A549 (cell line): ENCODE measurements at regions not wholly inside any gene's neighbourhood (a gene's known extent, or its start where the extent isn't known, plus 50 kb on each side); places are given as distances from the start of the nearest gene placed in this dataset.

ENCODE experiments used
- ATAC-seq, 2 experiments: fragments of 200-7000 bp in 1 of 2; fragments of >200 bp in 1 of 2; cut with Nextera tagmentation in 1 of 2; cut with Tn5 transposase in 1 of 2; 3 replicates each; pipeline versions ENCODE4 v1.8.0 to v1.9.1; 2018 to 2020; ENCODE audit warnings: mild to moderate bottlenecking in 1 of 2, moderate library complexity in 1 of 2
- CTCF ChIA-PET: fragments of 300-600 bp; sonication (Branson Sonifier 250); formaldehyde crosslinking; extraction: SDS; loops from one replicate; lab custom pipeline; 2021; ENCODE audit warnings: antibody characterized with exemption, inconsistent platforms; lab: Yijun Ruan, JAX
- POLR2A ChIA-PET: fragments of 350-600 bp; formaldehyde crosslinking; extraction: SDS; loops from one replicate; lab custom pipeline; 2021; ENCODE audit warnings: antibody characterized with exemption, inconsistent platforms; lab: Yijun Ruan, JAX
- DNase-seq, 2 experiments: peaks; one replicate each; pipeline versions ENCODE4 v3.0.0 to v3.0.0-alpha.2; 2011 to 2016; ENCODE audit warnings: low read depth in 1 of 2, low spot score in 1 of 2
- FAIRE-seq: peaks from 2 replicates; lab custom pipeline; 2011; peaks lifted over from hg19 to GRCh38; lab: Jason Lieb, UNC
- H3K27ac ChIP-seq, 2 experiments: fragments of >200 bp; sonication (Bioruptor Twin); formaldehyde crosslinking; 3 replicates each; pipeline ENCODE4 v1.5.1; 2016 to 2017
- H3K4me1 ChIP-seq: fragments of >200 bp; sonication (Bioruptor Twin); formaldehyde crosslinking; 3 replicates; pipeline ENCODE4 v1.6.1; 2016
- H3K4me2 ChIP-seq: fragments of >200 bp; sonication (Bioruptor Twin); formaldehyde crosslinking; 3 replicates; pipeline ENCODE4 v1.6.1; 2016
- H3K4me3 ChIP-seq: fragments of >200 bp; sonication (Bioruptor Twin); formaldehyde crosslinking; 3 replicates; pipeline ENCODE4 v1.5.1; 2016
- H3K9me3 ChIP-seq: fragments of >200 bp; sonication (Bioruptor Twin); formaldehyde crosslinking; 3 replicates; pipeline ENCODE4 v1.6.1; 2016
- CBX8 ChIP-seq: fragments of 200-600 bp; sonication (generic); IDR thresholded peaks from 2 replicates; pipeline ENCODE4 v1.6.1; 2016
- CHD2 ChIP-seq: fragments of 150-350 bp; IDR thresholded peaks from 2 replicates; pipeline ENCODE4 v1.6.1; 2014; ENCODE audit warnings: low read length; ENCODE audit not compliant: partially characterized antibody
- EHF ChIP-seq: fragments of 250-450 bp; sonication (Bioruptor Pico); IDR thresholded peaks from 2 replicates; pipeline ENCODE4 v1.5.0; 2020; ENCODE audit warnings: mild to moderate bottlenecking
- ESRRA ChIP-seq: fragments of 150-350 bp; IDR thresholded peaks from 2 replicates; pipeline ENCODE4 v1.6.1; 2014; ENCODE audit warnings: mild to moderate bottlenecking, low read length, borderline replicate concordance
- FOSL2 ChIP-seq, 2 experiments: fragments of 450-650 bp in 1 of 2; fragments of >200 bp in 1 of 2; sonication (Bioruptor Twin) in 1 of 2; formaldehyde crosslinking; IDR thresholded peaks; 2 replicates each; pipeline versions ENCODE4 v1.5.0 to v1.6.1; 2016 to 2020; ENCODE audit warnings: mild to moderate bottlenecking in 1 of 2, moderate library complexity in 1 of 2
- FOXS1 ChIP-seq: fragments of 250-450 bp; sonication (Bioruptor Pico); IDR thresholded peaks from 2 replicates; pipeline ENCODE4 v1.5.0; 2020; ENCODE audit warnings: mild to moderate bottlenecking, moderate library complexity
- HDAC2 ChIP-seq: fragments of 200-600 bp; sonication (generic); IDR thresholded peaks from 2 replicates; pipeline ENCODE4 v1.6.1; 2016
- HEYL ChIP-seq: fragments of 250-450 bp; sonication (Bioruptor Pico); IDR thresholded peaks from 2 replicates; pipeline ENCODE4 v1.8.0; 2021; ENCODE audit warnings: mild to moderate bottlenecking, moderate library complexity
- KDM5A ChIP-seq: fragments of 200-600 bp; sonication (generic); IDR thresholded peaks from 2 replicates; pipeline ENCODE4 v1.6.1; 2016; ENCODE audit warnings: antibody characterized with exemption, mild to moderate bottlenecking
- MAZ ChIP-seq: fragments of 150-350 bp; IDR thresholded peaks from 2 replicates; pipeline ENCODE4 v1.6.1; 2014; ENCODE audit warnings: antibody characterized with exemption, low read depth, low read length, borderline replicate concordance
- NFE2L2 ChIP-seq: fragments of 150-350 bp; conservative IDR thresholded peaks from 2 replicates; pipeline ENCODE4 v1.6.1; 2014; ENCODE audit warnings: low read length
- NPAS2 ChIP-seq: fragments of 250-450 bp; sonication (Bioruptor Pico); IDR thresholded peaks from 2 replicates; pipeline ENCODE4 v1.8.0; 2022; ENCODE audit warnings: mild to moderate bottlenecking, moderate library complexity, borderline replicate concordance
- NR3C1 ChIP-seq: fragments of >200 bp; sonication (Bioruptor Twin); formaldehyde crosslinking; IDR thresholded peaks from 3 replicates; pipeline ENCODE4 v1.6.1; 2017
- PHF8 ChIP-seq: fragments of 200-600 bp; sonication (generic); IDR thresholded peaks from 2 replicates; pipeline ENCODE4 v1.6.1; 2016; ENCODE audit warnings: low read depth, mild to moderate bottlenecking, antibody characterized with exemption, moderate library complexity, borderline replicate concordance
- RAD21 ChIP-seq, 2 experiments: fragments of >200 bp in 1 of 2; sonication (Bioruptor Twin) in 1 of 2; formaldehyde crosslinking in 1 of 2; IDR thresholded peaks in 1 of 2; conservative IDR thresholded peaks in 1 of 2; 2 replicates in 1 of 2; 3 replicates in 1 of 2; pipeline ENCODE4 v1.6.1; 2012 to 2018; ENCODE audit warnings: inconsistent platforms in 1 of 2
- RARB ChIP-seq: fragments of 250-450 bp; sonication (Bioruptor Pico); IDR thresholded peaks from 2 replicates; pipeline ENCODE4 v1.8.0; 2021; ENCODE audit warnings: mild to moderate bottlenecking, moderate library complexity
- RFX5 ChIP-seq: fragments of 450-650 bp; IDR thresholded peaks from 2 replicates; pipeline ENCODE4 v1.7.1; 2014; ENCODE audit warnings: antibody characterized with exemption, mild to moderate bottlenecking, moderate library complexity
- RNF2 ChIP-seq: fragments of 200-600 bp; sonication (generic); IDR thresholded peaks from 2 replicates; pipeline ENCODE4 v1.6.1; 2016; ENCODE audit warnings: low read depth, mild to moderate bottlenecking, antibody characterized with exemption, moderate library complexity, borderline replicate concordance
- ZFP36 ChIP-seq: fragments of 450-650 bp; IDR thresholded peaks from 2 replicates; pipeline ENCODE4 v1.6.1; 2014; ENCODE audit warnings: borderline replicate concordance; ENCODE audit not compliant: partially characterized antibody
- ZNF302 ChIP-seq: fragments of 250-450 bp; sonication (Bioruptor Pico); IDR thresholded peaks from 2 replicates; pipeline ENCODE4 v1.9.0; 2021; ENCODE audit warnings: inconsistent platforms, mild to moderate bottlenecking, moderate library complexity
- WGBS: methylation state at CpG from one replicate; pipeline ENCODE4 v1.1.6; 2017; ENCODE audit errors: missing lambda C conversion rate; 5-methylcytosine and 5-hydroxymethylcytosine counted together
- TF ChIP-seq, protein P1 (sequence below): fragments of >200 bp; sonication (Bioruptor Twin); formaldehyde crosslinking; IDR thresholded peaks from 3 replicates; pipeline ENCODE4 v1.5.1; 2016
- TF ChIP-seq, protein P2 (sequence below): IDR thresholded peaks from 2 replicates; pipeline ENCODE4 v1.6.1; 2012

DNA sequence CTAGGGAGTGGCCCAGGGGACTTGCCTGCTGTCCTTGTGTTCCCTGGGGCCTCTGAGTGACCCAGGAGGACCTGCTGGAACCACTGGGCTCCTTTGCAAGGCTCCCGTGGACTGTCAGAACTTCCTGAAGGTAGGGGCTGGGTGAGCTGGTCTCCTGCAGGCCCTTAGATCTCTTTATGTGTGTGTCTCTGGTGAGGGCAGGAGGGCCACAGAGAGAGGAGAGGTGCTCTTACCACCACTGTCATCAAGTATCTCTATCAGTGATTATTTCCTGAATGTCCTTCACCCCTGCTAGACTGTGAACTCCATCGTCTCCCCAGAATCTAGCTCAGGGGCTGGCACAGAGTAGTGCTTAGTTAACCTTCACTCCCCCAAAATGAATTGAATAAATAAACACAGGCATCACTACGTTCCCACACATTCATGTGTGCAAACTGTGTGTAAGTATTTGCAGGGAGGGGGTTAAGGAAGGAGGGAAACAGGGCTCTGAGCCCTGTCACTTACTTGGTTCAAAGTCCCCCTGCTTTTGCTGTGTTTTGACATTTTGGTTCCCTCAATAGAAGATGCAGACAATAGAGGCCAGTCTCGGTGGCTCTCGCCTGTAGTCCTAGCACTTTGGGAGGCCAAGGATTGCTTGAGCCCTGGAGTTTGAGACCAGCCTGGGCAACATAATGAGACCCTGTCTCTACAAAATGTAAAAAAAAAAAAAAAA, 100.8 kb upstream of the HAAO start (continued):
- no peak for TF ChIP-seq RFX5
- TF ChIP-seq CBX8: no peak
- TF ChIP-seq RNF2: no peak
- no peak for TF ChIP-seq FOSL2 (IDR thresholded peaks at IDR 0.05)
- TF ChIP-seq FOSL2 (CRISPR knock-in tag; IDR thresholded peaks at IDR 0.05): no peak
- no peak for TF ChIP-seq NR3C1
- TF ChIP-seq, protein P1, sequence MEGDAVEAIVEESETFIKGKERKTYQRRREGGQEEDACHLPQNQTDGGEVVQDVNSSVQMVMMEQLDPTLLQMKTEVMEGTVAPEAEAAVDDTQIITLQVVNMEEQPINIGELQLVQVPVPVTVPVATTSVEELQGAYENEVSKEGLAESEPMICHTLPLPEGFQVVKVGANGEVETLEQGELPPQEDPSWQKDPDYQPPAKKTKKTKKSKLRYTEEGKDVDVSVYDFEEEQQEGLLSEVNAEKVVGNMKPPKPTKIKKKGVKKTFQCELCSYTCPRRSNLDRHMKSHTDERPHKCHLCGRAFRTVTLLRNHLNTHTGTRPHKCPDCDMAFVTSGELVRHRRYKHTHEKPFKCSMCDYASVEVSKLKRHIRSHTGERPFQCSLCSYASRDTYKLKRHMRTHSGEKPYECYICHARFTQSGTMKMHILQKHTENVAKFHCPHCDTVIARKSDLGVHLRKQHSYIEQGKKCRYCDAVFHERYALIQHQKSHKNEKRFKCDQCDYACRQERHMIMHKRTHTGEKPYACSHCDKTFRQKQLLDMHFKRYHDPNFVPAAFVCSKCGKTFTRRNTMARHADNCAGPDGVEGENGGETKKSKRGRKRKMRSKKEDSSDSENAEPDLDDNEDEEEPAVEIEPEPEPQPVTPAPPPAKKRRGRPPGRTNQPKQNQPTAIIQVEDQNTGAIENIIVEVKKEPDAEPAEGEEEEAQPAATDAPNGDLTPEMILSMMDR: no peak
- TF ChIP-seq NFE2L2: no peak
- TF ChIP-seq NPAS2: no peak

DNA sequence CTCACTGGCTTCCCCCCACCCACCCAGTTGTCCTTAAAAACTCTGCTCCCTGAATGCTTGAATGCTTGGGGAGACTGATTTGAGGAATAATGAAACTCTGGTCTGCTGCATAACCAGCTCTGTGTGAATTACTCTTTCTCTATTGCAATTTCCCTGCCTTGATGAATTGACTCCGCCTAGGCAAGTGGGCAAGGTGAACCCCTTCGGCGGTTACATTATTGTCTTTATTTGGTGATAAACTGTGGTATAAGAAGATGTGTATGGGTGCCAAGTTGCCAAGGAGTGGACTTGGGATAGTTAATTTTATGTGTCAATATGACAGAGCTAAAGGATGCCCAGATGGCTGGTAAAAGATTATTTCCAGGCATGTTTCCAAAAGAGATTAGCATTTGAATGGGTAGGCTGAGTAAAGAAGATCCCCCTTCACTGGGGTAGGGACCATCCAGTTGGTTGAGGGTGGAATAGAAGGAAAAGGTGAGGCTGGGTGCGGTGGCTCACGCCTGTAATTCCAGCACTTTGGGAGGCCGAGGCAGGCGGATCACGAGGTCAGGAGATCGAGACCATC, 98.5 kb upstream of the HAAO start:
- H3K4me1 ChIP-seq: peaks cover under 1% of the 10 kb centered on the region
- H3K4me2 ChIP-seq: no peak overlapping the region
- CTCF ChIA-PET: interaction anchor here (1.4 to 1.5 kb wide), 2 partner anchors 11 to 32 kb away, joined by 3 to 6 read pairs; no protein-coding TSS in a partner anchor
- POLR2A ChIA-PET: no interaction called here
- no peak overlapping the region for H3K4me3 ChIP-seq
- ATAC-seq (no peak), FAIRE-seq (no peak), DNase-seq (no peak)
- H3K27ac ChIP-seq: no peak overlapping the region
- TF ChIP-seq FOXS1 (CRISPR knock-in tag) (no peak), KDM5A (no peak), ESRRA (no peak), CHD2 (no peak), HEYL (CRISPR knock-in tag) (no peak), EHF (no peak), MAZ (no peak), ZNF302 (CRISPR knock-in tag) (no peak), HDAC2 (no peak)
- TF ChIP-seq, protein P2, sequence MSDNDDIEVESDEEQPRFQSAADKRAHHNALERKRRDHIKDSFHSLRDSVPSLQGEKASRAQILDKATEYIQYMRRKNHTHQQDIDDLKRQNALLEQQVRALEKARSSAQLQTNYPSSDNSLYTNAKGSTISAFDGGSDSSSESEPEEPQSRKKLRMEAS: no peak
- TF ChIP-seq, protein P1: no peak
- H3K9me3 ChIP-seq: peaks cover 19% of the 10 kb centered on the region; the same call in 2 of the 3 replicates
- WGBS: 89% methylated on average over 9 of the region's 9 CpGs

DNA sequence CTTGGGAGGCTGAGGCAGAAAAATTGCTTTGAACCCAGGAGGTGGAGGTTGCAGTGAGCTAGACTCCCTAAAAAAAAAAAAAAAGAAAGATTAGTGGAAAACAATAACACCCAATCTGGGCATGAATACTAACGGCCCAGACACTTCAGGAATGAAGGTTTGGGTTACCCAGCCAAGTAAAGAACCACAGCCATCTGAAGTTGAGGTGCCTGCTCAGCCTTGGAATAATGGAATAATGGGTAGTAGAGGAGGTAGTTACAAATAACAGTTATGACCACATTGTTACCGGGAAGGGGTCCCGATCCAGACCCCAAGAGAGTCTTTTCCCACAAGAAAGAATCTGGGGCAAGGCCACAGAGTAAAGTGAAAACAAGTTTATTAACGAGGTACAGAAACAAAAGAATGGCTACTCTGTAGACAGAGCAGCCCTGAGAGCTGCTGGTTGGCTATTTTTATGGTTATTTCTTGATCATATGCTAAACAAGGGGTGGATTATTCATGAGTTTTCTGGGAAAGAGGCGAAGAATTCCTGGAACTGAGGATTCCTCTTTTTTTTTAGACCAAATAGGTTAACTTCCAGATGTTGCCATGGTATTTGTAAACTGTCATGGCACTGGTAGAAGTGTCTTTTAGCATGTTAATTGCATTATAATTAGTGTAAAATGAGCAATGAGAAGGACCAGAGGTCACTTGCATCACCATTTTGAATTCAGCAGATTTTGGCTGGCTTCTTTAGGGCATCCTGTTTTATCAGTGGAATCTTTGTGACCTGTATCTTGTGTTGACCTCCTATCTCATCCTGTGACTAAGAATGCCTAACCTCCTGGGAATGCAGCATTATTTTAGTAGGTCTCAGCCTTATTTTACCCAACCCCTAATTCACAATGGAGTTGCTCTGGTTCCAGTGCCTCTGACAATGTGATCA, 96.2 kb upstream of the HAAO start:
- DNase-seq (no peak), ATAC-seq (no peak), FAIRE-seq (no peak)
- peaks cover 19% of the 10 kb centered on the region; the same call in 2 of the 3 replicates for H3K9me3 ChIP-seq
- no peak overlapping the region for H3K4me3 ChIP-seq
- 27% methylated on average over 5 of the region's 5 CpGs for WGBS
- POLR2A ChIA-PET: no interaction called here
- no peak for TF ChIP-seq ZFP36
- TF ChIP-seq HEYL (CRISPR knock-in tag): no peak
- no peak for TF ChIP-seq RARB (CRISPR knock-in tag)
- no peak for TF ChIP-seq EHF
- TF ChIP-seq PHF8: no peak
- no peak for TF ChIP-seq KDM5A
- TF ChIP-seq, protein P2: no peak
- TF ChIP-seq RAD21 (conservative IDR thresholded peaks at IDR 0.05 in 1 of 2, IDR thresholded peaks at IDR 0.05 in 1 of 2): no peak
- H3K4me2 ChIP-seq: no peak overlapping the region
- H3K4me1 ChIP-seq: no peaks in the 10 kb centered on the region
- CTCF ChIA-PET: no interaction called here
- H3K27ac ChIP-seq: no peak overlapping the region
